Choroid plexus epithelial cell (primary cell): ENCODE measurements at regions not wholly inside any gene's neighbourhood (a gene's known extent, or its start where the extent isn't known, plus 50 kb on each side); places are given as distances from the start of the nearest gene placed in this dataset.
"Not testable (repeated sequence)": the region's sequence is repeated elsewhere in the genome, so short reads cannot be mapped to it uniquely, and the experiment has no call there.

Experiments used
- DNase-seq: peaks from one replicate; pipeline ENCODE4 v3.0.0-alpha.2; 2010; ENCODE audit warnings: low read depth
- H3K4me3 ChIP-seq: 2 replicates; pipeline ENCODE4 v1.5.1; 2011; ENCODE audit warnings: low read depth, mild to moderate bottlenecking, control low read depth, low read length, moderate library complexity
- TF ChIP-seq, protein P1 (sequence below): conservative IDR thresholded peaks from 2 replicates; pipeline ENCODE4 v1.5.1; 2011; ENCODE audit warnings: low read depth, mild to moderate bottlenecking, control low read depth, inconsistent platforms, low read length, moderate library complexity

DNA sequence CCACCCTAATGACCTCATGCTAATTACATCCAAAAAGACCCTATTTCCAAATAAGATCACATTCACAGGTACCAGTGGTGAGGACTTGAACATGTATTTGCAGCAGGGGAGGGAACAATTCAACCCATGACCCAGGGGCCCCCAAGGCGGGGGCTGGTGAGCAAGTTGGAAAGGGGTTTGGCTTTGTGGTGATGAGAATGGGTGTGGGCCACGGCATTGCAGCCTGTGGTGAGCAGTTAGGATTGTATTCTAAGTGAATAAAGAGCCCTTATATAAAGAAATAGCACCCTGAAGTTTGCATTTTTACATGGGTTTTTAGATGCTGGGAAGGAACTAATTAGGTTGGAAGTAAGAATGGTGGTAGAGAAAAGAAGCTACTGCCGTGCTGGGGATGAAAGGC is 694.2 kb downstream of the EFNB2 start:
- H3K4me3 ChIP-seq, result no peak overlapping the region
- DNase-seq, result no peak
- TF ChIP-seq, protein P1, sequence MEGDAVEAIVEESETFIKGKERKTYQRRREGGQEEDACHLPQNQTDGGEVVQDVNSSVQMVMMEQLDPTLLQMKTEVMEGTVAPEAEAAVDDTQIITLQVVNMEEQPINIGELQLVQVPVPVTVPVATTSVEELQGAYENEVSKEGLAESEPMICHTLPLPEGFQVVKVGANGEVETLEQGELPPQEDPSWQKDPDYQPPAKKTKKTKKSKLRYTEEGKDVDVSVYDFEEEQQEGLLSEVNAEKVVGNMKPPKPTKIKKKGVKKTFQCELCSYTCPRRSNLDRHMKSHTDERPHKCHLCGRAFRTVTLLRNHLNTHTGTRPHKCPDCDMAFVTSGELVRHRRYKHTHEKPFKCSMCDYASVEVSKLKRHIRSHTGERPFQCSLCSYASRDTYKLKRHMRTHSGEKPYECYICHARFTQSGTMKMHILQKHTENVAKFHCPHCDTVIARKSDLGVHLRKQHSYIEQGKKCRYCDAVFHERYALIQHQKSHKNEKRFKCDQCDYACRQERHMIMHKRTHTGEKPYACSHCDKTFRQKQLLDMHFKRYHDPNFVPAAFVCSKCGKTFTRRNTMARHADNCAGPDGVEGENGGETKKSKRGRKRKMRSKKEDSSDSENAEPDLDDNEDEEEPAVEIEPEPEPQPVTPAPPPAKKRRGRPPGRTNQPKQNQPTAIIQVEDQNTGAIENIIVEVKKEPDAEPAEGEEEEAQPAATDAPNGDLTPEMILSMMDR, result no peak

DNA sequence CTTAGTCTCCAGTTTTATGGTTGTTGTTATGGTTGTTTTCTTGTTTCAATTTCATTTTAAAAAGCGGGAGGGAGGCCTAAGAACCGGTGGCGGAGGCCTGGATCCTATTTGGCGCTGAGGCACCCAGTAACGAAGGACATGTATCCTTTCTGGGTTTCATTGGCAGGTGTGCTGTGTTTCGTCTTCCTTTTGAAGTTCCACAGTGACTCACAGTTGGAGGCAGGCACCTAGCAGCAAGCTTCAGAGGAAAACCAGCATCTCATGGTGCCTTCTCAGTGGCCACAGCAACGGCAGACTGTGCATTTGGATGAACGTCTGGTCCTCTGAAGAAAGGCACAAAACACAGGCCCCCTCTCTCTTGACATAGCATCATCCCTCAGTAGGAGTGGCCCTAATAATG is 697.2 kb downstream of the EFNB2 start:
- TF ChIP-seq, protein P1, result no peak
- no peak for DNase-seq
- no peak overlapping the region for H3K4me3 ChIP-seq

DNA sequence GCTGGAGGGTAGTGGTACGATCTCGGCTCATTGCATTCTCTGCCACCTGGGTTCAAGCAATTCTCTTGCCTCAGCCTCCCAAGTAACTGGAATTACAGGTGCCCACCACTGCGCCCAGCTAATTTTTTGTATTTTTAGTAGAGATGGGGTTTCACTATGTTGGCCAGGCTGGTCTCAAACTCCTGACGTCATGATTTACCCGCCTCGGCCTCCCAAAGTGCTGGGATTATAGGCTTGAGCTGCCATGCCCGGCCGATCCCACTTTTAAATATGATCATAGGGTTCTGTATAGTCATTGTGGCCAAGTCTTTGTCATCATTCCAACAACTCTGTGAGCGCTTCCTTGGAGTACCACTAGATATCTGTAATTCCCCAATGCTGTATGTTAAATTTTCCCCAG is 698.2 kb downstream of the EFNB2 start:
- not testable (repeated sequence) for H3K4me3 ChIP-seq, DNase-seq

DNA sequence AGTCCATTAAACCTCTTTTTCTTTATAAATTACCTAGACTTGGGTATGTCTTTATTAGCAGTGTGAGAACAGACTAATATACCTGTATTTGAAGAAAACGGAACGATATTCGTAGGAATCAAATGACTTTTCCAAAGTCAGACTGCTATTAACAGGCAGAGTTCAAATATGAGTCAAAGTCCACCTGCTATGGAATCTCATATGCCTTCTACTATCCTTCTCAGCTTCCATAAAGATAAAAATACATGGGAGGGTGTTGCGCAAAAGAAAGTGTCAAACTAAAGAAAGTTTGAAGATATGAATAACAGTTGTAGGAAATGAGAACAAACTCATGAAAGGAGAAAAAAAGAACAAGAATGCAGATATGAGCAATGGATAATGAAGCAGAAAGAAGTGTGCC is 704.6 kb downstream of the EFNB2 start:
- no peak overlapping the region for H3K4me3 ChIP-seq
- TF ChIP-seq, protein P1, result no peak
- DNase-seq, result no peak

DNA sequence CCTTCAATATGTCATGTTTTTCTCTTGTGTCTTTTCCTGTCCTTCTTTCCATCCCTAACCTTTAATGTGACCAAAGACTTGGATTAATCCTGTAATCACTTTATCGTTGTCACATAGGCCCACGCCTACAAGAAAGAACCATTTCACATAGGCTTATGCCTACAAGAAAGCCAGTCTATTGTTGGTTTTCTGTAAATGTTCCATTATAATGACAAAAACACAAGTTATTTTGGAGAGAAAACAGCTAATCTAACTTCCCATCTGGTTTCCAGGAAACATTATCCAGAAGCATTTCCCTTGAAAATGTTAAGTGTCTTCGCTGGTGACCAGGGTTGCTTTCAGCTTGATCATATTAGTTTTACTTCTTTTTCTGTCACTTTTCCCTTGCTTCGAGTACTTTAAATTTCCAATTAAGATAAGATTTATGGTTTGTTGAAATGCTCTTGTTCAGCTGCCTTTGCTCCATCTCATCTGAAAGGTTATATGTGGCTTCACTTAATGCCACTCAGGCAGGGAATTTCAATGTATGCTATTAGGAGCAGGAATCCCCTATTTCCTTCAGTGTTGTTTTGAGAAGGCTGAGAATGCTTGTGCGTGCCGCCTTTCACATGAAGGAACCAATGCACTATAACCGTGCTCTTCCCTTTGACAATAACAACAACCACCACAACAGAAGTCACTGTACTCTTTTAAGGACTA is 708.2 kb downstream of the EFNB2 start:
- DNase-seq, result no peak
- TF ChIP-seq, protein P1, result no peak

DNA sequence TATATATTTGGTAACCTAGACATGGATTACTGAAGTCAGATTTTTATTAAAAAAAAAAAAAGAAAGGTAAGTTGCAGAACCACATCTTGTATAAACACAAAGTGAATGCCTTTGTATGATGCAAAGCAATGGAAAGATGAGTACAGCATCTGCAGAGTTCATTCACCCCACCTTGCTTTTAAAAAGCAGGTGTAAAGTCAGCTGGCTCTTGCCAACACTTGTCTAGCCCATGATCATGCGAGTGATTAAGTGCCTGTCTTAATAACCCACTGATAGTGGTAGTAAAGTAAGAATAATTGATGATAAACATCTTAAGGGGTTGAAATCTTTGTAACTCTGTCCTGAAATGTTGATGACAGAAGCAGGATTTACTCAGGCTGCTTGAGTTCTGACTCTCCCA is 710.4 kb downstream of the EFNB2 start:
- no peak for DNase-seq
- TF ChIP-seq, protein P1, result no peak
- H3K4me3 ChIP-seq, result no peak overlapping the region

More for the DNA sequence above, 708.2 kb downstream of the EFNB2 start:
- no peak overlapping the region for H3K4me3 ChIP-seq

DNA sequence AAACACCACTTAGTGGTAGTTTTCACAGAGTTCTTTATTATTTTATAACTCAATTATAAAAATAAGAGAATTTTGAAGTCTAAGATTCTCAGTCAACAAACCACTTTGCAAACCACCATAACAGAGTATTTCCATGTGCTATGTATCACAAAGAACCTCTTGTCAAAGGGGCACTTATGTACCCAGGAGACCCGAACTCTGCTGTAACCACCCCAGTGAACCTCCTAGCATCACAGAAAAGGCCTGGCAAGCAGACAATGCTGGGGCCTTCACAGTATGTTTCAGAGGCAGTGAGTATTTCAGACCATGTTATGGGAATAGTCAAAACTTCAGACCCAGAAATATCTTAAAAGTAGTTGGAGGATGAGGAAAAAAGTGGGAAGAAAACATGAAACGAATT is 714.1 kb downstream of the EFNB2 start:
- TF ChIP-seq, protein P1, result no peak
- DNase-seq, result no peak
- no peak overlapping the region for H3K4me3 ChIP-seq
